ENCODE measurements at regions not wholly inside any gene's neighbourhood (a gene's known extent, or its start where the extent isn't known, plus 50 kb on each side); places are given as distances from the start of the nearest gene placed in this dataset.

- TF ChIP-seq CTCF (conservative IDR thresholded peaks at IDR 0.05 in 1 of 2, IDR thresholded peaks at IDR 0.05 in 1 of 2; ENCODE audit: low read depth in 1 of 2, low read length in 2 of 2) (no peak), EZH2 (IDR thresholded peaks at IDR 0.05; ENCODE audit: low read length, missing control alignments) (no peak)
These were observed 69.0 kb upstream of the ZCCHC2 start for GRCh38 chr18:62453864-62454263.

Measured in fibroblast of lung (primary cell).